A673 (cell line): ENCODE measurements at regions not wholly inside any gene's neighbourhood (a gene's known extent, or its start where the extent isn't known, plus 50 kb on each side); places are given as distances from the start of the nearest gene placed in this dataset.

ENCODE experiments used
- BruUV-seq: library from RNA; stranded (reverse); fragments of 400-500 nt; replicated peaks from 2 replicates; lab custom pipeline; 2021; lab: Mats Ljungman, UMichigan
- CTCF ChIA-PET: fragments of 300-600 bp; sonication (Branson Sonifier 250); formaldehyde crosslinking; loops from one replicate; lab custom pipeline; 2022; ENCODE audit warnings: antibody characterized with exemption; lab: Charles Lee
- POLR2A ChIA-PET: fragments of 300-600 bp; sonication (Branson Sonifier 250); formaldehyde crosslinking; loops from one replicate; lab custom pipeline; 2022; ENCODE audit warnings: antibody characterized with exemption; ENCODE audit not compliant: low non-redundant PET; lab: Charles Lee
- DNase-seq: peaks from one replicate; pipeline ENCODE4 v3.0.0-alpha.2; 2015; ENCODE audit warnings: low spot score
- H3K27ac ChIP-seq: fragments of 200-600 bp; sonication (generic); 2 replicates; pipeline ENCODE4 v1.5.1; 2016; ENCODE audit warnings: mixed run types, low read depth, mild to moderate bottlenecking, mixed read lengths, antibody characterized with exemption, low read length; ENCODE audit not compliant: poor library complexity, severe bottlenecking
- H3K27me3 ChIP-seq: fragments of 200-600 bp; sonication (generic); replicated peaks from 2 replicates; pipeline ENCODE4 v1.6.1; 2017; ENCODE audit warnings: mixed run types, low read depth, mild to moderate bottlenecking, mixed read lengths, antibody characterized with exemption, low read length; ENCODE audit not compliant: insufficient read depth, poor library complexity
- H3K36me3 ChIP-seq: fragments of 200-600 bp; sonication (generic); 2 replicates; pipeline ENCODE4 v1.6.1; 2016; ENCODE audit warnings: mixed run types, mild to moderate bottlenecking, mixed read lengths, antibody characterized with exemption, low read length; ENCODE audit not compliant: insufficient read depth, poor library complexity, severe bottlenecking
- H3K4me1 ChIP-seq: fragments of 200-600 bp; sonication (generic); 2 replicates; pipeline ENCODE4 v1.6.1; 2017; ENCODE audit warnings: mixed run types, mild to moderate bottlenecking, mixed read lengths, antibody characterized with exemption, low read length; ENCODE audit not compliant: insufficient read depth, poor library complexity, severe bottlenecking
- H3K4me3 ChIP-seq: fragments of 200-600 bp; sonication (generic); 2 replicates; pipeline ENCODE4 v1.5.1; 2016; ENCODE audit warnings: low read depth, mixed run types, mild to moderate bottlenecking, mixed read lengths, low read length; ENCODE audit not compliant: poor library complexity, severe bottlenecking
- H3K9me3 ChIP-seq: fragments of 200-600 bp; sonication (generic); 2 replicates; pipeline ENCODE4 v1.6.1; 2016; ENCODE audit warnings: mixed run types, low read depth, mild to moderate bottlenecking, mixed read lengths, antibody characterized with exemption, low read length; ENCODE audit not compliant: poor library complexity, severe bottlenecking
- CTCF ChIP-seq: fragments of 300-800, 200-600 bp; sonication (generic); conservative IDR thresholded peaks from 2 replicates; pipeline ENCODE4 v1.5.1; 2017; ENCODE audit warnings: low read depth, mild to moderate bottlenecking, antibody characterized with exemption, low read length, moderate library complexity, mixed read lengths
- EZH2 ChIP-seq: fragments of 200-600 bp; sonication (generic); IDR thresholded peaks from 2 replicates; pipeline ENCODE4 v1.6.1; 2017; ENCODE audit warnings: borderline replicate concordance, low read depth, mild to moderate bottlenecking, mixed read lengths, antibody characterized with exemption, low read length; ENCODE audit not compliant: poor library complexity, severe bottlenecking
- intact Hi-C: fragments of 100-400 bp; cut with micrococcal nuclease; formaldehyde crosslinking; loops from one replicate; pipeline ENCODE4 v1.10.0; 2022; ENCODE audit not compliant: unreplicated experiment

- Histone ChIP-seq H3K27me3 (no peaks in the 10 kb centered on the region), H3K4me3 (no peak overlapping the region), H3K27ac (no peak overlapping the region), H3K4me1 (no peaks in the 10 kb centered on the region), H3K9me3 (no peaks in the 10 kb centered on the region), H3K36me3 (no peaks in the 10 kb centered on the region)
- no TSS peak for BruUV-seq
- CTCF ChIA-PET, result interaction anchor here (0.6 to 1.0 kb wide), 2 partner anchors 108 to 125 kb away, joined by 3 to 4 read pairs; no protein-coding TSS in a partner anchor
- TF ChIP-seq CTCF (no peak), EZH2 (no peak)
- DNase-seq, result no peak
- POLR2A ChIA-PET, result no interaction called here
- intact Hi-C loops, result loop anchor here (2.0 kb wide), 1 partner anchor 126 kb away; no protein-coding TSS in a partner anchor
These were observed 77.5 kb upstream of the ABI3BP start for GRCh38 chr3:101070799-101071121.

- ChIA-PET CTCF (interaction anchor here (0.6 to 1.0 kb wide), 3 partner anchors 68 to 126 kb away, joined by 3 to 4 read pairs (median 3); no protein-coding TSS in a partner anchor), POLR2A (no interaction called here)
- no peaks in the 10 kb centered on the region for H3K4me1 ChIP-seq
- intact Hi-C loops, result loop anchor here (2.0 to 10.0 kb wide), 2 partner anchors 127 to 315 kb away; no protein-coding TSS in a partner anchor
- no peaks in the 10 kb centered on the region for H3K36me3 ChIP-seq
- H3K4me3 ChIP-seq, result no peak overlapping the region
- no TSS peak for BruUV-seq
- H3K9me3 ChIP-seq, result no peaks in the 10 kb centered on the region
- TF ChIP-seq EZH2 (no peak), CTCF (peak; percentile 78)
- H3K27me3 ChIP-seq, result no peaks in the 10 kb centered on the region
- DNase-seq, result peak; percentile 45
- no peak overlapping the region for H3K27ac ChIP-seq
These were observed 76.9 kb upstream of the ABI3BP start for GRCh38 chr3:101069901-101070798.

- no peak overlapping the region for H3K4me3 ChIP-seq
- TF ChIP-seq CTCF (no peak), EZH2 (no peak)
- POLR2A ChIA-PET, result no interaction called here
- H3K9me3 ChIP-seq, result no peaks in the 10 kb centered on the region
- no peaks in the 10 kb centered on the region for H3K4me1 ChIP-seq
- H3K27me3 ChIP-seq, result no peaks in the 10 kb centered on the region
- intact Hi-C loops, result loop anchor here (10.0 kb wide), 1 partner anchor 316 kb away; no protein-coding TSS in a partner anchor
- H3K36me3 ChIP-seq, result no peaks in the 10 kb centered on the region
- H3K27ac ChIP-seq, result no peak overlapping the region
- BruUV-seq, result no TSS peak
- CTCF ChIA-PET, result interaction anchor here (0.6 kb wide), 1 partner anchor 69 kb away, joined by 3 read pairs; no protein-coding TSS in a partner anchor
- no peak for DNase-seq
These were observed 75.8 kb upstream of the ABI3BP start for GRCh38 chr3:101068876-101069606.
